LNCaP clone FGC (cell line): ENCODE measurements at regions not wholly inside any gene's neighbourhood (a gene's known extent, or its start where the extent isn't known, plus 50 kb on each side); places are given as distances from the start of the nearest gene placed in this dataset.

Experiments used
- DNase-seq: peaks from one replicate; pipeline ENCODE4 v3.0.0-alpha.2; 2011; ENCODE audit warnings: low read depth
- H3K4me3 ChIP-seq: 2 replicates; pipeline ENCODE4 v1.5.1; 2011; ENCODE audit warnings: mild to moderate bottlenecking, low read depth, low read length, control low read depth
- CTCF ChIP-seq: IDR thresholded peaks from 2 replicates; pipeline ENCODE4 v1.5.1; 2012; ENCODE audit warnings: mild to moderate bottlenecking; ENCODE audit not compliant: control insufficient read depth, insufficient read depth; ENCODE audit errors: extremely low read depth

GRCh38 chr12:27907766-27908165, 64.8 kb downstream of the PTHLH start:
- H3K4me3 ChIP-seq, result no peak overlapping the region
- no peak for DNase-seq
- TF ChIP-seq CTCF, result no peak

DNA sequence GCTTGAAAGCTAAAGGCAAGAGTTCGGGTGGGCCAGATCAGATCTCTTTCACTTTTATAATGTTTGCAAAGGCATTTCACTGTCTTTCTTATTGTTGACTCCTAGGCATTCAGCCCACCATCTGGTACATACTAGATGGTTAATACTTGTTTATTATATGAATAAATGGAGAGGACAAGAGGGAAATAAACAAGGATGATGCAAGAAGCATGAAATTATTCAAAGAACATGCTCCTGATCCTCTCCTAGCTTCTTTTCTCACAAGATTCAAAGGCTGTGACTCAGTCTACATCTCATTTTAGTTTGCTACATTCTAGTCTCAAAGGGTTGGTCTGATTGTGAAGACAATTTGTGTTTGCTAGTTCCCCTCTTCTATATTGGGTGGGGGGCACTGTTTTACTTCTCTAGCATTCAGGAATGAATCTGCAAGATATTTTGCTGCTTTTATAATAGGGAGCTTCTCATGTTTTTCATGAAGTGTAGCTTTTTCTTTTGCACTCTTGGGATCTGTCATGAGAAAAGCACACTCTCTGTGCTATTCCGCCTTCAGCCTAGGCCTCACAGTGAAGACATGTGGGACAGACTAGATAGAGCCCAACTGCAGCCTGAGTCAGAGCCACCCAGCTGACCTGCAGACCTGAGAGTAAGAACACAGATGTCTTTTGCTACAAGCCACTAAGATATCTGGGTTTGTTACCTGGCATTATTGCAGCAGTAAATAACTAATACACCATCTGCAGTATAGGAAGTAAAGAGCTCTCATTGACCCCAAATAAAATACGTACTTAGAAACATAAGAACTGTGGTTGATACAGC, 65.7 kb downstream of the PTHLH start:
- DNase-seq, result peak; percentile 97

GRCh38 chr12:27906127-27906500, 66.4 kb downstream of the PTHLH start:
- TF ChIP-seq CTCF, result no peak

More for the DNA sequence above, 65.7 kb downstream of the PTHLH start:
- no peak for TF ChIP-seq CTCF
- H3K4me3 ChIP-seq, result no peak overlapping the region

GRCh38 chr12:27905285-27906126, 67.0 kb downstream of the PTHLH start:
- no peak overlapping the region for H3K4me3 ChIP-seq
- no peak for DNase-seq
- no peak for TF ChIP-seq CTCF

More at GRCh38 chr12:27906127-27906500, 66.4 kb downstream of the PTHLH start:
- H3K4me3 ChIP-seq, result no peak overlapping the region
- DNase-seq, result no peak

DNA sequence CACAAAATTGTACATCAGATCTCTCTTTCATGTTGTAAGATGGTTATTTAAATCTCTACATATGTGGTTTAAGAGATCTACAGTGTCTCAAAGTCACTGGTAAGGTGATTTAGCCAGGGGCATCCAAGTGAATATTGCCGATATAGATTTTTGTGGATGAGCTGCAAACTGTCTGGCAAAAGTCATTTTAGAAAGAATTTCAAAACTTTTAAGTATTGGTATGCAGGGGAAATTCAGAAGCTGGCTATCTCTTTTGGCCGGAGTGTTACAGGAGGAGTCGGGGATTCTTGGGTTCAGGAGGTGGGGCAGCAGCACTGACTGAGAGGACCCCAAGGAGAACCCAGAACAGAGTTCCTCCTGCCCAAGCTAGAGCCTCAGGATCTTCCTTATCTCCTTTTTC, 69.9 kb downstream of the PTHLH start:
- H3K4me3 ChIP-seq, result no peak overlapping the region
- no peak for TF ChIP-seq CTCF
- no peak for DNase-seq

DNA sequence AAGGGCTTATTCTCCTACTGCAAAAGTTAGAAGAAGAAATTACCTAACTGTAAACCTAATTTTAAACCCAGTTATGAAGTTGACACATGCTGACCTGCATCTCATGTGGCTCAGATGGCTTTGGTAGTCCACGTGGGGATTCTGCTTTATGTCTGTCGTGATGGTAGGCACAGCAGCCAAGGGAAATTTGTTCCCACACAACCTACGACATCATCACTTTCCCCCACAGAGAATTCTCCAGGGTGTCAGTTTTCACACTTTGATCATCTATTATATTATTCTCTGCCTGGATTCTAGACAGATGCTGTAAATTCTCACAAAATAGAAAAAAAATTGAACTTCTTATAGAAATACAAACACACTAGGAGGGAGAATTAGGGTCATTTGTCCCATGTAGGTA, 70.6 kb downstream of the PTHLH start:
- no peak for TF ChIP-seq CTCF
- no peak overlapping the region for H3K4me3 ChIP-seq
- no peak for DNase-seq
